GM12878 (cell line): ENCODE measurements at regions not wholly inside any gene's neighbourhood (a gene's known extent, or its start where the extent isn't known, plus 50 kb on each side); places are given as distances from the start of the nearest gene placed in this dataset.

ENCODE experiments used
- KAT2A ChIP-seq: conservative IDR thresholded peaks from 2 replicates; pipeline ENCODE4 v1.6.1; 2011; ENCODE audit warnings: low read depth, low read length; ENCODE audit not compliant: control insufficient read depth
- POLR2A ChIP-seq: IDR thresholded peaks from 2 replicates; pipeline ENCODE4 v1.6.1; 2011; ENCODE audit warnings: low read depth, mild to moderate bottlenecking, low read length
- POLR2AphosphoS5 ChIP-seq: IDR thresholded peaks from 2 replicates; pipeline ENCODE4 v1.6.1; 2011; ENCODE audit warnings: mild to moderate bottlenecking, low read length, inconsistent platforms
- TF ChIP-seq, protein P1 (sequence below), 3 experiments: IDR thresholded peaks in 2 of 3; conservative IDR thresholded peaks in 1 of 3; 2 replicates each; pipeline ENCODE4 v1.5.1; 2011; ENCODE audit warnings: low read depth in 3 of 3, low read length in 3 of 3, mild to moderate bottlenecking in 3 of 3, control low read depth in 2 of 3, moderate library complexity in 2 of 3, inconsistent platforms in 1 of 3, mixed read lengths in 1 of 3; ENCODE audit not compliant: control insufficient read depth in 2 of 3, insufficient read depth in 1 of 3; ENCODE audit errors: extremely low read depth in 1 of 3
- TF ChIP-seq, protein P2 (sequence below): IDR thresholded peaks from 2 replicates; pipeline ENCODE4 v1.6.1; 2012; ENCODE audit warnings: low read depth, low read length, improper control_type of control experiment
- TF ChIP-seq, protein P3 (sequence below): fragments of 450-650 bp; IDR thresholded peaks from 2 replicates; pipeline ENCODE4 v1.6.1; 2017; ENCODE audit warnings: antibody characterized with exemption, mild to moderate bottlenecking, moderate library complexity
- TF ChIP-seq, protein P4 (sequence below): IDR thresholded peaks from 2 replicates; pipeline ENCODE4 v1.6.1; 2012; ENCODE audit warnings: low read length, inconsistent platforms

DNA sequence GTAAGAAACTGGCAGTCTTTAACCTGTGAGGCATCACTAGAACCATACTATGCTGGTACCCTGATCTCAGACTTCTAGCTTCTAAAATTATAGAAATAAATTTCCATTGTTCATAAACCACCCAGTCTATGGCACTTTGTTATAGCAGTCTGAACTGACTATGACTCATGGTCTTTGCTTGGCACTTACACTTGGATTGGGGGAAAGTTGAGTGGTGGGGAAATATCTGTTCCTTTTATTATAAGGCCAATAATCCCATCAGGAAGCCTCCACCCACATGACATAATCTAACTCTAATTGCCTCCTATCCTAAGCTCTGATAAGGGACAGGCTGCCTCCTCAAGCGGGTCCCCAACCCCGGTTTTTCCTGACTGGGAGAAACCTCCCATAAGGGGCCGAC is 61.4 kb upstream of the PACRGL start:
- TF ChIP-seq, protein P1, sequence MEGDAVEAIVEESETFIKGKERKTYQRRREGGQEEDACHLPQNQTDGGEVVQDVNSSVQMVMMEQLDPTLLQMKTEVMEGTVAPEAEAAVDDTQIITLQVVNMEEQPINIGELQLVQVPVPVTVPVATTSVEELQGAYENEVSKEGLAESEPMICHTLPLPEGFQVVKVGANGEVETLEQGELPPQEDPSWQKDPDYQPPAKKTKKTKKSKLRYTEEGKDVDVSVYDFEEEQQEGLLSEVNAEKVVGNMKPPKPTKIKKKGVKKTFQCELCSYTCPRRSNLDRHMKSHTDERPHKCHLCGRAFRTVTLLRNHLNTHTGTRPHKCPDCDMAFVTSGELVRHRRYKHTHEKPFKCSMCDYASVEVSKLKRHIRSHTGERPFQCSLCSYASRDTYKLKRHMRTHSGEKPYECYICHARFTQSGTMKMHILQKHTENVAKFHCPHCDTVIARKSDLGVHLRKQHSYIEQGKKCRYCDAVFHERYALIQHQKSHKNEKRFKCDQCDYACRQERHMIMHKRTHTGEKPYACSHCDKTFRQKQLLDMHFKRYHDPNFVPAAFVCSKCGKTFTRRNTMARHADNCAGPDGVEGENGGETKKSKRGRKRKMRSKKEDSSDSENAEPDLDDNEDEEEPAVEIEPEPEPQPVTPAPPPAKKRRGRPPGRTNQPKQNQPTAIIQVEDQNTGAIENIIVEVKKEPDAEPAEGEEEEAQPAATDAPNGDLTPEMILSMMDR (IDR thresholded peaks at IDR 0.05 in 2 of 3, conservative IDR thresholded peaks at IDR 0.05 in 1 of 3; ENCODE audit: control insufficient read depth in 2 of 3, extremely low read depth in 1 of 3, insufficient read depth in 1 of 3, low read depth in 3 of 3, low read length in 3 of 3), result no peak
- TF ChIP-seq, protein P2, sequence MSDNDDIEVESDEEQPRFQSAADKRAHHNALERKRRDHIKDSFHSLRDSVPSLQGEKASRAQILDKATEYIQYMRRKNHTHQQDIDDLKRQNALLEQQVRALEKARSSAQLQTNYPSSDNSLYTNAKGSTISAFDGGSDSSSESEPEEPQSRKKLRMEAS, result no peak
- TF ChIP-seq KAT2A (no peak), POLR2AphosphoS5 (no peak), POLR2A (no peak)
- TF ChIP-seq, protein P3, sequence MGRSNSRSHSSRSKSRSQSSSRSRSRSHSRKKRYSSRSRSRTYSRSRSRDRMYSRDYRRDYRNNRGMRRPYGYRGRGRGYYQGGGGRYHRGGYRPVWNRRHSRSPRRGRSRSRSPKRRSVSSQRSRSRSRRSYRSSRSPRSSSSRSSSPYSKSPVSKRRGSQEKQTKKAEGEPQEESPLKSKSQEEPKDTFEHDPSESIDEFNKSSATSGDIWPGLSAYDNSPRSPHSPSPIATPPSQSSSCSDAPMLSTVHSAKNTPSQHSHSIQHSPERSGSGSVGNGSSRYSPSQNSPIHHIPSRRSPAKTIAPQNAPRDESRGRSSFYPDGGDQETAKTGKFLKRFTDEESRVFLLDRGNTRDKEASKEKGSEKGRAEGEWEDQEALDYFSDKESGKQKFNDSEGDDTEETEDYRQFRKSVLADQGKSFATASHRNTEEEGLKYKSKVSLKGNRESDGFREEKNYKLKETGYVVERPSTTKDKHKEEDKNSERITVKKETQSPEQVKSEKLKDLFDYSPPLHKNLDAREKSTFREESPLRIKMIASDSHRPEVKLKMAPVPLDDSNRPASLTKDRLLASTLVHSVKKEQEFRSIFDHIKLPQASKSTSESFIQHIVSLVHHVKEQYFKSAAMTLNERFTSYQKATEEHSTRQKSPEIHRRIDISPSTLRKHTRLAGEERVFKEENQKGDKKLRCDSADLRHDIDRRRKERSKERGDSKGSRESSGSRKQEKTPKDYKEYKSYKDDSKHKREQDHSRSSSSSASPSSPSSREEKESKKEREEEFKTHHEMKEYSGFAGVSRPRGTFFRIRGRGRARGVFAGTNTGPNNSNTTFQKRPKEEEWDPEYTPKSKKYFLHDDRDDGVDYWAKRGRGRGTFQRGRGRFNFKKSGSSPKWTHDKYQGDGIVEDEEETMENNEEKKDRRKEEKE, result no peak
- TF ChIP-seq, protein P4, sequence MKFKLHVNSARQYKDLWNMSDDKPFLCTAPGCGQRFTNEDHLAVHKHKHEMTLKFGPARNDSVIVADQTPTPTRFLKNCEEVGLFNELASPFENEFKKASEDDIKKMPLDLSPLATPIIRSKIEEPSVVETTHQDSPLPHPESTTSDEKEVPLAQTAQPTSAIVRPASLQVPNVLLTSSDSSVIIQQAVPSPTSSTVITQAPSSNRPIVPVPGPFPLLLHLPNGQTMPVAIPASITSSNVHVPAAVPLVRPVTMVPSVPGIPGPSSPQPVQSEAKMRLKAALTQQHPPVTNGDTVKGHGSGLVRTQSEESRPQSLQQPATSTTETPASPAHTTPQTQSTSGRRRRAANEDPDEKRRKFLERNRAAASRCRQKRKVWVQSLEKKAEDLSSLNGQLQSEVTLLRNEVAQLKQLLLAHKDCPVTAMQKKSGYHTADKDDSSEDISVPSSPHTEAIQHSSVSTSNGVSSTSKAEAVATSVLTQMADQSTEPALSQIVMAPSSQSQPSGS, result no peak
